HepG2 (cell line): ENCODE measurements at regions not wholly inside any gene's neighbourhood (a gene's known extent, or its start where the extent isn't known, plus 50 kb on each side); places are given as distances from the start of the nearest gene placed in this dataset.

Experiments used
- ATAC-seq: fragments of 200-7000 bp; cut with Tn5 transposase; 3 replicates; pipeline ENCODE4 v1.9.1; 2020; ENCODE audit warnings: mild to moderate bottlenecking, moderate library complexity
- BruUV-seq: library from RNA; stranded (reverse); fragments of 400-500 nt; replicated peaks from 2 replicates; lab custom pipeline; 2021; lab: Mats Ljungman, UMichigan
- CTCF ChIA-PET: fragments of 300-600 bp; formaldehyde crosslinking; extraction: SDS; loops from one replicate; lab custom pipeline; 2021; ENCODE audit warnings: low total read pairs, inconsistent platforms, low intra/inter-chr PET ratio; lab: Yijun Ruan, JAX
- POLR2A ChIA-PET: fragments of 350-600 bp; sonication (Branson Sonifier 250); formaldehyde crosslinking; loops from one replicate; lab custom pipeline; 2020; ENCODE audit warnings: antibody characterized with exemption, inconsistent platforms; lab: Yijun Ruan, JAX
- DNase-seq: peaks from one replicate; pipeline ENCODE4 v3.0.0-alpha.2; 2015; ENCODE audit warnings: low spot score
- FAIRE-seq: peaks from 3 replicates; lab custom pipeline; 2011; peaks lifted over from hg19 to GRCh38; lab: Jason Lieb, UNC
- H2AFZ ChIP-seq: one replicate; pipeline ENCODE4 v1.6.1; 2011; ENCODE audit warnings: low read length, inconsistent platforms
- H3K27ac ChIP-seq: fragments of 300-600 bp; 3 replicates; pipeline ENCODE4 v1.8.0; 2011; ENCODE audit warnings: mixed run types, mild to moderate bottlenecking, mixed read lengths, low read length, inconsistent platforms; ENCODE audit not compliant: insufficient read depth; ENCODE audit errors: extremely low read length
- H3K27me3 ChIP-seq, 2 experiments: fragments of 200-600 bp in 1 of 2; 2 replicates in 1 of 2; 3 replicates in 1 of 2; pipeline versions ENCODE4 v1.6.0 to v1.8.0; 2011; ENCODE audit warnings: low read length in 2 of 2, mild to moderate bottlenecking in 2 of 2, moderate library complexity in 2 of 2, inconsistent platforms in 1 of 2; ENCODE audit not compliant: insufficient read depth in 2 of 2, control insufficient read depth in 1 of 2
- H3K36me3 ChIP-seq, 2 experiments: fragments of 200-600 bp in 1 of 2; replicated peaks in 1 of 2; 2 replicates in 1 of 2; 3 replicates in 1 of 2; pipeline versions ENCODE4 v1.5.1 to v1.8.0; 2011; ENCODE audit warnings: low read length in 2 of 2, inconsistent platforms in 1 of 2; ENCODE audit not compliant: insufficient read depth in 2 of 2, control insufficient read depth in 1 of 2
- H3K4me1 ChIP-seq: 2 replicates; pipeline ENCODE4 v1.5.1; 2012; ENCODE audit warnings: low read length, inconsistent platforms; ENCODE audit not compliant: insufficient read depth
- H3K4me2 ChIP-seq: 2 replicates; pipeline ENCODE4 v1.6.0; 2011; ENCODE audit warnings: low read depth, low read length, inconsistent platforms
- H3K4me3 ChIP-seq, 3 experiments: fragments of 200-600 bp in 1 of 3; sonication (generic), shearing (Covaris generic) in 1 of 3; replicated peaks in 1 of 3; 2 replicates each; pipeline ENCODE4 v1.5.1; 2011 to 2016; ENCODE audit warnings: low read length in 3 of 3, inconsistent platforms in 2 of 3, low read depth in 2 of 3, mild to moderate bottlenecking in 2 of 3, control low read depth in 1 of 3, mixed read lengths in 1 of 3; ENCODE audit not compliant: insufficient read depth in 1 of 3
- H3K79me2 ChIP-seq: one replicate; pipeline ENCODE4 v1.6.1; 2011; ENCODE audit warnings: low read length, inconsistent platforms; ENCODE audit not compliant: insufficient read depth
- H3K9ac ChIP-seq: 2 replicates; pipeline ENCODE4 v1.6.0; 2011; ENCODE audit warnings: mild to moderate bottlenecking, low read depth, low read length, inconsistent platforms; ENCODE audit not compliant: insufficient read depth
- H3K9me3 ChIP-seq: 2 replicates; pipeline ENCODE4 v1.5.1; 2012; ENCODE audit warnings: mild to moderate bottlenecking, low read length
- H4K20me1 ChIP-seq: 2 replicates; pipeline ENCODE4 v1.6.0; 2011; ENCODE audit warnings: inconsistent platforms, mild to moderate bottlenecking, low read length, moderate library complexity; ENCODE audit not compliant: insufficient read depth
- CCAR2 ChIP-seq: fragments of 200-400 bp; formaldehyde crosslinking; optimal IDR thresholded peaks from 2 replicates; pipeline ENCODE3; 2018; ENCODE audit warnings: low read depth, mild to moderate bottlenecking, low read length, moderate library complexity
- JDP2 ChIP-seq: sonication (generic); formaldehyde crosslinking; IDR thresholded peaks from 2 replicates; pipeline ENCODE4 v1.8.1; 2022; ENCODE audit warnings: missing genetic modification reagents, borderline replicate concordance
- KMT2B ChIP-seq: IDR thresholded peaks from 2 replicates; pipeline ENCODE4 v1.6.1; 2016; ENCODE audit warnings: missing genetic modification reagents, missing compliant biosample characterization
- MAFF ChIP-seq: IDR thresholded peaks from 2 replicates; pipeline ENCODE4 v1.6.1; 2011; ENCODE audit warnings: low read depth, low read length, improper control_type of control experiment
- MAFK ChIP-seq, 2 experiments: IDR thresholded peaks in 1 of 2; conservative IDR thresholded peaks in 1 of 2; 2 replicates each; pipeline ENCODE4 v1.6.1; 2011; ENCODE audit warnings: improper control_type of control experiment in 2 of 2, low read length in 2 of 2
- MIXL1 ChIP-seq: IDR thresholded peaks from 2 replicates; pipeline ENCODE4 v1.6.1; 2016
- MXI1 ChIP-seq: IDR thresholded peaks from 3 replicates; pipeline ENCODE4 v1.6.1; 2012; ENCODE audit warnings: low read depth, low read length, inconsistent platforms, borderline replicate concordance
- PCBP1 ChIP-seq: fragments of 200-400 bp; formaldehyde crosslinking; IDR thresholded peaks from 2 replicates; pipeline ENCODE4 v1.6.1; 2017; ENCODE audit warnings: mild to moderate bottlenecking, low read depth, low read length, borderline replicate concordance
- ZBTB33 ChIP-seq: sonication (generic); formaldehyde crosslinking; IDR thresholded peaks from 2 replicates; pipeline ENCODE4 v1.4.0; 2020; ENCODE audit warnings: missing genetic modification reagents
- ZNF224 ChIP-seq: sonication (generic); formaldehyde crosslinking; IDR thresholded peaks from 2 replicates; pipeline ENCODE4 v1.5.0; 2020; ENCODE audit warnings: mild to moderate bottlenecking, missing genetic modification reagents
- ZNF678 ChIP-seq: sonication (generic); formaldehyde crosslinking; IDR thresholded peaks from 2 replicates; pipeline ENCODE4 v1.4.0; 2020; ENCODE audit warnings: mild to moderate bottlenecking, missing genetic modification reagents
- ZNF790 ChIP-seq: sonication (generic); formaldehyde crosslinking; IDR thresholded peaks from 2 replicates; pipeline ENCODE4 v1.8.0; 2022; ENCODE audit warnings: missing genetic modification reagents, mild to moderate bottlenecking, borderline replicate concordance
- whole genome bisulfite sequencing: methylation state at CpG from one replicate; pipeline ENCODE4 v1.1.6; 2017; ENCODE audit warnings: low lambda C conversion rate; 5-methylcytosine and 5-hydroxymethylcytosine counted together
- in situ Hi-C: cut with HindIII; loops from 2 replicates; pipeline ENCODE4 v1.10.0; 2017; ENCODE audit warnings: low pct_unique_long_range_greater_than_20kb; ENCODE audit not compliant: extremely low pct_ligation_motif_present
- intact Hi-C: fragments of 100-400 bp; cut with micrococcal nuclease; formaldehyde crosslinking; loops from one replicate; pipeline ENCODE4 v1.10.0; 2022; ENCODE audit not compliant: unreplicated experiment
- TF ChIP-seq, protein P1 (sequence below): IDR thresholded peaks from 2 replicates; pipeline ENCODE4 v1.6.1; 2016
- TF ChIP-seq, protein P2 (sequence below): IDR thresholded peaks from 2 replicates; pipeline ENCODE4 v1.6.1; 2012; ENCODE audit warnings: low read length, improper control_type of control experiment

- no peak overlapping the region for H2AFZ ChIP-seq
- no peak overlapping the region for H3K27ac ChIP-seq
- H3K4me3 ChIP-seq, result no peak overlapping the region
- H3K4me1 ChIP-seq, result peaks cover 37% of the 10 kb centered on the region
- H3K79me2 ChIP-seq, result no peaks in the 10 kb centered on the region
- 82% methylated on average over 5 of the region's 5 CpGs for WGBS
- H3K27me3 ChIP-seq, result no peaks in the 10 kb centered on the region
- H3K36me3 ChIP-seq, result no peaks in the 10 kb centered on the region; a peak in 1 of 5 replicates
- no peak for DNase-seq
- no peak overlapping the region for H3K4me2 ChIP-seq
- BruUV-seq, result no TSS peak
- no peak for FAIRE-seq
- H4K20me1 ChIP-seq, result no peaks in the 10 kb centered on the region
- ATAC-seq, result no peak
- in situ Hi-C loops, result no loop called here
- peak; percentile 53 to 76 for TF ChIP-seq MAFK (conservative IDR thresholded peaks at IDR 0.05 in 1 of 2, IDR thresholded peaks at IDR 0.05 in 1 of 2; ENCODE audit: low read length in 2 of 2)
- TF ChIP-seq, protein P1, sequence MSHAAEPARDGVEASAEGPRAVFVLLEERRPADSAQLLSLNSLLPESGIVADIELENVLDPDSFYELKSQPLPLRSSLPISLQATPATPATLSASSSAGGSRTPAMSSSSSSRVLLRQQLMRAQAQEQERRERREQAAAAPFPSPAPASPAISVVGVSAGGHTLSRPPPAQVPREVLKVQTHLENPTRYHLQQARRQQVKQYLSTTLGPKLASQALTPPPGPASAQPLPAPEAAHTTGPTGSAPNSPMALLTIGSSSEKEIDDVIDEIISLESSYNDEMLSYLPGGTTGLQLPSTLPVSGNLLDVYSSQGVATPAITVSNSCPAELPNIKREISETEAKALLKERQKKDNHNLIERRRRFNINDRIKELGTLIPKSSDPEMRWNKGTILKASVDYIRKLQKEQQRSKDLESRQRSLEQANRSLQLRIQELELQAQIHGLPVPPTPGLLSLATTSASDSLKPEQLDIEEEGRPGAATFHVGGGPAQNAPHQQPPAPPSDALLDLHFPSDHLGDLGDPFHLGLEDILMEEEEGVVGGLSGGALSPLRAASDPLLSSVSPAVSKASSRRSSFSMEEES (CRISPR knock-in tag), result no peak
- peak; percentile 56; the same call in 1 of the 2 replicates for TF ChIP-seq MAFF
- TF ChIP-seq MXI1, result no peak
- no peak for TF ChIP-seq JDP2 (CRISPR knock-in tag)
- TF ChIP-seq MIXL1, result no peak
- no peak for TF ChIP-seq ZNF790
- no peak for TF ChIP-seq KMT2B (CRISPR knock-in tag)
- no peak for TF ChIP-seq ZNF224 (CRISPR knock-in tag)
- TF ChIP-seq, protein P2, sequence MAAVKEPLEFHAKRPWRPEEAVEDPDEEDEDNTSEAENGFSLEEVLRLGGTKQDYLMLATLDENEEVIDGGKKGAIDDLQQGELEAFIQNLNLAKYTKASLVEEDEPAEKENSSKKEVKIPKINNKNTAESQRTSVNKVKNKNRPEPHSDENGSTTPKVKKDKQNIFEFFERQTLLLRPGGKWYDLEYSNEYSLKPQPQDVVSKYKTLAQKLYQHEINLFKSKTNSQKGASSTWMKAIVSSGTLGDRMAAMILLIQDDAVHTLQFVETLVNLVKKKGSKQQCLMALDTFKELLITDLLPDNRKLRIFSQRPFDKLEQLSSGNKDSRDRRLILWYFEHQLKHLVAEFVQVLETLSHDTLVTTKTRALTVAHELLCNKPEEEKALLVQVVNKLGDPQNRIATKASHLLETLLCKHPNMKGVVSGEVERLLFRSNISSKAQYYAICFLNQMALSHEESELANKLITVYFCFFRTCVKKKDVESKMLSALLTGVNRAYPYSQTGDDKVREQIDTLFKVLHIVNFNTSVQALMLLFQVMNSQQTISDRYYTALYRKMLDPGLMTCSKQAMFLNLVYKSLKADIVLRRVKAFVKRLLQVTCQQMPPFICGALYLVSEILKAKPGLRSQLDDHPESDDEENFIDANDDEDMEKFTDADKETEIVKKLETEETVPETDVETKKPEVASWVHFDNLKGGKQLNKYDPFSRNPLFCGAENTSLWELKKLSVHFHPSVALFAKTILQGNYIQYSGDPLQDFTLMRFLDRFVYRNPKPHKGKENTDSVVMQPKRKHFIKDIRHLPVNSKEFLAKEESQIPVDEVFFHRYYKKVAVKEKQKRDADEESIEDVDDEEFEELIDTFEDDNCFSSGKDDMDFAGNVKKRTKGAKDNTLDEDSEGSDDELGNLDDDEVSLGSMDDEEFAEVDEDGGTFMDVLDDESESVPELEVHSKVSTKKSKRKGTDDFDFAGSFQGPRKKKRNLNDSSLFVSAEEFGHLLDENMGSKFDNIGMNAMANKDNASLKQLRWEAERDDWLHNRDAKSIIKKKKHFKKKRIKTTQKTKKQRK, result no peak
- no peak for TF ChIP-seq CCAR2
- no peak for TF ChIP-seq PCBP1
- TF ChIP-seq ZBTB33, result no peak
- no peak for TF ChIP-seq ZNF678 (CRISPR knock-in tag)
- intact Hi-C loops, result no loop called here
- ChIA-PET CTCF (no interaction called here), POLR2A (interaction anchor here (0.7 to 1.2 kb wide), 3 partner anchors 63 to 107 kb away, joined by 3 to 4 read pairs (median 4); no protein-coding TSS in a partner anchor)
- H3K9ac ChIP-seq, result no peak overlapping the region
- H3K9me3 ChIP-seq, result no peaks in the 10 kb centered on the region
Observed at GRCh38 chr6:1163501-1163900, 148.4 kb upstream of the FOXQ1 start.
